ENCODE measurements at regions not wholly inside any gene's neighbourhood (a gene's known extent, or its start where the extent isn't known, plus 50 kb on each side); places are given as distances from the start of the nearest gene placed in this dataset.
A peak's percentile ranks its signal among the peaks of the same experiment; 100 is the strongest.

GRCh38 chr2:230644356-230644935, 68.2 kb upstream of the CAB39 start:
- Mint-ChIP-seq H3K36me3 (ENCODE audit: low read depth) (no peaks in the 10 kb centered on the region), H3K4me1 (ENCODE audit: low read depth) (no peaks in the 10 kb centered on the region), H3K4me3 (ENCODE audit: unreplicated experiment) (no peak overlapping the region), H3K9me3 (ENCODE audit: low read depth) (no peaks in the 10 kb centered on the region), H3K27ac (ENCODE audit: unreplicated experiment) (no peak overlapping the region), H3K27me3 (ENCODE audit: low read depth) (no peaks in the 10 kb centered on the region)
- TF ChIP-seq, protein P1, sequence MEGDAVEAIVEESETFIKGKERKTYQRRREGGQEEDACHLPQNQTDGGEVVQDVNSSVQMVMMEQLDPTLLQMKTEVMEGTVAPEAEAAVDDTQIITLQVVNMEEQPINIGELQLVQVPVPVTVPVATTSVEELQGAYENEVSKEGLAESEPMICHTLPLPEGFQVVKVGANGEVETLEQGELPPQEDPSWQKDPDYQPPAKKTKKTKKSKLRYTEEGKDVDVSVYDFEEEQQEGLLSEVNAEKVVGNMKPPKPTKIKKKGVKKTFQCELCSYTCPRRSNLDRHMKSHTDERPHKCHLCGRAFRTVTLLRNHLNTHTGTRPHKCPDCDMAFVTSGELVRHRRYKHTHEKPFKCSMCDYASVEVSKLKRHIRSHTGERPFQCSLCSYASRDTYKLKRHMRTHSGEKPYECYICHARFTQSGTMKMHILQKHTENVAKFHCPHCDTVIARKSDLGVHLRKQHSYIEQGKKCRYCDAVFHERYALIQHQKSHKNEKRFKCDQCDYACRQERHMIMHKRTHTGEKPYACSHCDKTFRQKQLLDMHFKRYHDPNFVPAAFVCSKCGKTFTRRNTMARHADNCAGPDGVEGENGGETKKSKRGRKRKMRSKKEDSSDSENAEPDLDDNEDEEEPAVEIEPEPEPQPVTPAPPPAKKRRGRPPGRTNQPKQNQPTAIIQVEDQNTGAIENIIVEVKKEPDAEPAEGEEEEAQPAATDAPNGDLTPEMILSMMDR (IDR thresholded peaks at IDR 0.05) = no peak
- DNase-seq (ENCODE audit: low spot score) = peak; percentile 13

DNA sequence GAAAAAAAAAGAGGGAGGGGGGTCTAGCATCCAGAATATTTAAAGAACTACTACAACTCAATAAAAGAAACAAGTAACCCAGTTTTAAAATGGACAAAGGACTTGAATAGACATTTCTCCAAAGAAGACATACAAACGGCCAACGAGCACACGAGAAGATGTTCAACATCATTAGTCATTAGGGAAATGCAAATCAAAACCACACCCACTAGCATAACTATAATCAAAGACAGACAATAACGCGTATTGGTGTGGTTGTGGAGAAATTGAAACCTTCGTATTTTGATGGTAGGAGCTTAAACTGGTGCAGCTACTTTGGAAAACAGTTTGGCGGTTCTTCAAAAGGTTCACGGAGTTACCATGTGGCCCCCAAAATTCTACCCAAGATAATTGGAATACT, 64.3 kb upstream of the CAB39 start:
- no peaks in the 10 kb centered on the region for H3K4me1 Mint-ChIP-seq (ENCODE audit: low read depth)
- no peak for DNase-seq (ENCODE audit: low spot score)
- no peaks in the 10 kb centered on the region for H3K36me3 Mint-ChIP-seq (ENCODE audit: low read depth)
- TF ChIP-seq, protein P1 (IDR thresholded peaks at IDR 0.05) = no peak
- H3K9me3 Mint-ChIP-seq (ENCODE audit: low read depth) = peaks cover 4% of the 10 kb centered on the region
- H3K27me3 Mint-ChIP-seq (ENCODE audit: low read depth) = no peaks in the 10 kb centered on the region
- no peak overlapping the region for H3K27ac Mint-ChIP-seq (ENCODE audit: unreplicated experiment)
- no peak overlapping the region for H3K4me3 Mint-ChIP-seq (ENCODE audit: unreplicated experiment)

DNA sequence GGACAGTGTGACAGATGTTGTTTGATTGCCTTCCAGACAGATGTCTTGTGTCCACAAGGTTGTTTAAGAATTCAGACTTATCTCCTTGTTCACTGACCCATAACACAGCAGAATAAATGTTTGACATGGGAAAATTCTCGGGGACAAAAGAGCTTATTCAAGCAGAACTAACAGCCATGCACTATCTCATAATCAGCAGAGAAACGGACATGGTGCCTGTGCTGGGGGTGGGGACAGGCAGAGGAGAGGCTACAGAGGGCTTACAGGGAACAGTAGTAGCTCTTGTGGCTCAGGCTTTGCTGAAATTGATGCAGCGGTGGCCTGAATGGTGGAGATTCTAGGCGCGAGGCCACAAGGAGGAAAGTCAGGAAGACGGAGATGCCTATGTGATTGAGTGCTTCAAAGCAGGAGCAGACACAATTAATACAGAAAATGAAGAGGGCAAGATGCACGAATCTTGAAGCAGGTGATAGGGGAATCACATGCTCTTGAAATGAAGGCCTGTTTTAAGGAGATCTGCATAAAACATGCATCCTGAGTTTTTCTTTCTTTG, 62.0 kb upstream of the CAB39 start:
- H3K4me3 Mint-ChIP-seq (ENCODE audit: unreplicated experiment) = no peak overlapping the region
- TF ChIP-seq, protein P1 (IDR thresholded peaks at IDR 0.05) = no peak
- no peak overlapping the region for H3K27ac Mint-ChIP-seq (ENCODE audit: unreplicated experiment)
- peaks cover 4% of the 10 kb centered on the region for H3K9me3 Mint-ChIP-seq (ENCODE audit: low read depth)
- no peaks in the 10 kb centered on the region for H3K36me3 Mint-ChIP-seq (ENCODE audit: low read depth)
- no peaks in the 10 kb centered on the region for H3K4me1 Mint-ChIP-seq (ENCODE audit: low read depth)
- no peak for DNase-seq (ENCODE audit: low spot score)
- H3K27me3 Mint-ChIP-seq (ENCODE audit: low read depth) = no peaks in the 10 kb centered on the region

- Mint-ChIP-seq H3K27me3 (ENCODE audit: low read depth) (no peaks in the 10 kb centered on the region), H3K4me3 (ENCODE audit: unreplicated experiment) (no peak overlapping the region), H3K4me1 (ENCODE audit: low read depth) (no peaks in the 10 kb centered on the region), H3K27ac (ENCODE audit: unreplicated experiment) (no peak overlapping the region), H3K9me3 (ENCODE audit: low read depth) (peaks cover 4% of the 10 kb centered on the region), H3K36me3 (ENCODE audit: low read depth) (no peaks in the 10 kb centered on the region)
- TF ChIP-seq, protein P1 (IDR thresholded peaks at IDR 0.05) = no peak
- peak; percentile 53 for DNase-seq (ENCODE audit: low spot score)
Observed at GRCh38 chr2:230654057-230654456, 58.6 kb upstream of the CAB39 start.

DNA sequence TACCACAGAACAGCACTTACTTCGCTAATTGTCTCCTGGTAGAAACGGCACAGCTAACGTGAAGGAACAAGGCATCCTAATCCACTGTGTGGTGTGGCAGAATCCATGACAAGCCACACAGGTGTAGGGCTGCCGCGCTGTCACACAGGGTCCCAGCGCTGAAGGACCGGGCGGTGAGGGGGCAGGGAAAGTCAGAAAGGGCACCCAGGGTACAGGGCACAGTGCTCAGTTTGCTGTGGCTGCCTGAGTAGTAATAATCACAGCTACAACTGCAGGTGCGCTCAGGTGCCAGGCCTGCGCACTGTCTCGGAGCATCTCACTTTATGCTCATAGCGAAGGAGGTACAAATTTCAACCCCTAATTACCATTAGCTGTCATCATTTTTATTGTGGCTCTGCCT, 55.2 kb upstream of the CAB39 start:
- H3K36me3 Mint-ChIP-seq (ENCODE audit: low read depth) = no peaks in the 10 kb centered on the region
- H3K4me1 Mint-ChIP-seq (ENCODE audit: low read depth) = no peaks in the 10 kb centered on the region
- H3K9me3 Mint-ChIP-seq (ENCODE audit: low read depth) = no peaks in the 10 kb centered on the region
- TF ChIP-seq, protein P1 (IDR thresholded peaks at IDR 0.05) = no peak
- no peak for DNase-seq (ENCODE audit: low spot score)
- no peak overlapping the region for H3K4me3 Mint-ChIP-seq (ENCODE audit: unreplicated experiment)
- no peak overlapping the region for H3K27ac Mint-ChIP-seq (ENCODE audit: unreplicated experiment)
- H3K27me3 Mint-ChIP-seq (ENCODE audit: low read depth) = no peaks in the 10 kb centered on the region

Measured in chondrocyte (in vitro differentiated cells).